Type B pancreatic cell (in vitro differentiated cells): ENCODE measurements at regions not wholly inside any gene's neighbourhood (a gene's known extent, or its start where the extent isn't known, plus 50 kb on each side); places are given as distances from the start of the nearest gene placed in this dataset.

Experiments
- DNase-seq: peaks from one replicate; pipeline ENCODE4 v3.0.0; 2021; ENCODE audit warnings: mixed read lengths; ENCODE audit not compliant: unreplicated experiment; ENCODE audit errors: extremely low spot score
- H3K27ac Mint-ChIP-seq: 2 replicates; pipeline ENCODE4 v1.8.0; 2021; ENCODE audit warnings: mild to moderate bottlenecking, mixed read lengths
- H3K27me3 Mint-ChIP-seq: 2 replicates; pipeline ENCODE4 v1.8.0; 2021; ENCODE audit warnings: mixed read lengths
- H3K36me3 Mint-ChIP-seq: 2 replicates; pipeline ENCODE4 v1.8.0; 2021; ENCODE audit warnings: mixed read lengths
- H3K4me1 Mint-ChIP-seq: one replicate; pipeline ENCODE4 v1.8.0; 2021; ENCODE audit warnings: mixed read lengths; ENCODE audit not compliant: unreplicated experiment
- H3K4me3 Mint-ChIP-seq: 2 replicates; pipeline ENCODE4 v1.8.0; 2021; ENCODE audit warnings: mild to moderate bottlenecking, mixed read lengths
- H3K9me3 Mint-ChIP-seq: 2 replicates; pipeline ENCODE4 v1.8.0; 2021; ENCODE audit warnings: mixed read lengths
- TF ChIP-seq, protein P1 (sequence below): fragments of 200-600 bp; sonication (generic); conservative IDR thresholded peaks from 2 replicates; pipeline ENCODE4 v1.5.0; 2021; ENCODE audit warnings: antibody characterized with exemption, mild to moderate bottlenecking

DNA sequence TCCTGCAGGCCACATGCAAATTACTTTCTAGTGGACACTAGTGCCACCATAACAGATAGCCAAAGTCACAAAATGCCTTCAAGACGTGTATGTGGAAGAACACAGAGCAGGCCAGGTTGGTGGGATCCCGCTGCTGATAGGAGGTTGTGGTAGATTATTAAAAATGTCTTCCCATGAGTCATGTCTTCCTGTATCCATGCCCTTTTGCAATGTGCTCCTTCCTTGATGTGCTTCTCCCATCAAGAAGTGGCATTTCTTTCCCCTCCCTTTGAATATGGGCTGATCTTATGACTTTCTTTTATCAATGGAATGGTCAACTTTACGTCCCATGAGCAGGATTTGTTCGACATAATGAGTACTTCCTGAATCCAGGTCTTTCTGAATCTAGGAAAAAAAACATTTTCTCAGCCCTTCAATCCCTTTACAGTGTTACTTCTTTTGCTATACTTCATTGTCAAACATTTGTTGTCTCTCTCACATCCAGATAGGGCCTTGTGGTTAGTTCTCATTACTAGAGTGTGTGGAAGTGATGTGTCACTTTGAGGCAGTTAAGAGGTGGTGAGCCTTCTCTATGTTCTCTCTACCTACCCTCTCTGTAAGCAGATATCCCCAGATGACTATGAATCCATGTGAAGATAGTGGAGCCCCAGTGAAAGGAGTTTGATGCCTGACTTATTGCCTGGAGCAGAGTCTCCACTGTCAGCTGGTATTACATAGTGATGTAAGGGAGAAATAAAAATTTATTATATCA is 519.2 kb upstream of the DIPK2B start:
- Mint-ChIP-seq H3K27ac (no peak overlapping the region), H3K9me3 (no peaks in the 10 kb centered on the region), H3K4me3 (no peak overlapping the region), H3K27me3 (no peaks in the 10 kb centered on the region), H3K36me3 (no peaks in the 10 kb centered on the region), H3K4me1 (no peaks in the 10 kb centered on the region)
- TF ChIP-seq, protein P1, sequence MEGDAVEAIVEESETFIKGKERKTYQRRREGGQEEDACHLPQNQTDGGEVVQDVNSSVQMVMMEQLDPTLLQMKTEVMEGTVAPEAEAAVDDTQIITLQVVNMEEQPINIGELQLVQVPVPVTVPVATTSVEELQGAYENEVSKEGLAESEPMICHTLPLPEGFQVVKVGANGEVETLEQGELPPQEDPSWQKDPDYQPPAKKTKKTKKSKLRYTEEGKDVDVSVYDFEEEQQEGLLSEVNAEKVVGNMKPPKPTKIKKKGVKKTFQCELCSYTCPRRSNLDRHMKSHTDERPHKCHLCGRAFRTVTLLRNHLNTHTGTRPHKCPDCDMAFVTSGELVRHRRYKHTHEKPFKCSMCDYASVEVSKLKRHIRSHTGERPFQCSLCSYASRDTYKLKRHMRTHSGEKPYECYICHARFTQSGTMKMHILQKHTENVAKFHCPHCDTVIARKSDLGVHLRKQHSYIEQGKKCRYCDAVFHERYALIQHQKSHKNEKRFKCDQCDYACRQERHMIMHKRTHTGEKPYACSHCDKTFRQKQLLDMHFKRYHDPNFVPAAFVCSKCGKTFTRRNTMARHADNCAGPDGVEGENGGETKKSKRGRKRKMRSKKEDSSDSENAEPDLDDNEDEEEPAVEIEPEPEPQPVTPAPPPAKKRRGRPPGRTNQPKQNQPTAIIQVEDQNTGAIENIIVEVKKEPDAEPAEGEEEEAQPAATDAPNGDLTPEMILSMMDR, result no peak
- DNase-seq, result no peak

DNA sequence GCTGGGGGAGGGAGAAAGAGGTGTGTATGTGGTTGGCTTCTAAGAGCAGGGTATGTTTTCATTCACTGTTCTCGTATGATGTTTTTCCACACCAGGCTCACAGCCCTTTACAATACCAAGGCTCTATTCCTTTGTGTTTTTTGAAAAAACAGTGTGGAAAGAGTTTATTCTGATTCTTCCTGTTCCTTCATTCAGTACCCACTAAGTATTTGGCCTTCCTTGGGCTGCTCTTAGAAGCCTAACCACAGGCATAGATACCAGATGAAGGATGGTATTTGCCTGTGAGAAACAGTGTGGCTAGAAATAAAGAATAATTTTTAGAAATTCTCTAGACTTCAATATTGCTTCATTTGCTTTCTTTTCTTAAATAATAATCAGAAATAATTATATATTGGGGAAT is 518.0 kb upstream of the DIPK2B start:
- Mint-ChIP-seq H3K4me1 (no peaks in the 10 kb centered on the region), H3K36me3 (no peaks in the 10 kb centered on the region), H3K4me3 (no peak overlapping the region), H3K27me3 (no peaks in the 10 kb centered on the region), H3K27ac (no peak overlapping the region), H3K9me3 (peaks cover 3% of the 10 kb centered on the region)
- no peak for DNase-seq
- TF ChIP-seq, protein P1, result no peak

DNA sequence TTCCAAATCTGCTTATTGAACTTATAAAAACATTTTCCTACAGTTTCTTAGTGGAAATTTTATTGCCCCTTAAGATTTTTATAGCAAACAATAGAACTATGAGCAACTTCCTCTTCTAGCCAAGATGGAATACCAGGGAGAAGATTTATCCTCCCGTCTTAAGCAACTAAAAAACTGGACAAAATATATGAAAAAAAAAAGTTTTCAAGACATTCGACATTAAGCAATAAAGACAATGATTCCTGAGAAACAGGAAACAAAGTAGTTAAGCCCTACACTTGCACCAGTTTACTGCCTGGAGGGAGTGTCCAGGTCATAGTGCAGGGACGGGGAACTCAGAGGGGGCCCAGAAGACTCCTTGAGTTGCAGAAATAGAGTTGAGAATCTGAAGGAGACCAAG is 516.1 kb upstream of the DIPK2B start:
- DNase-seq, result no peak
- no peak overlapping the region for H3K27ac Mint-ChIP-seq
- TF ChIP-seq, protein P1, result no peak
- H3K36me3 Mint-ChIP-seq, result no peaks in the 10 kb centered on the region
- H3K4me3 Mint-ChIP-seq, result no peak overlapping the region
- H3K27me3 Mint-ChIP-seq, result no peaks in the 10 kb centered on the region
- peaks cover 3% of the 10 kb centered on the region for H3K9me3 Mint-ChIP-seq
- no peaks in the 10 kb centered on the region for H3K4me1 Mint-ChIP-seq

DNA sequence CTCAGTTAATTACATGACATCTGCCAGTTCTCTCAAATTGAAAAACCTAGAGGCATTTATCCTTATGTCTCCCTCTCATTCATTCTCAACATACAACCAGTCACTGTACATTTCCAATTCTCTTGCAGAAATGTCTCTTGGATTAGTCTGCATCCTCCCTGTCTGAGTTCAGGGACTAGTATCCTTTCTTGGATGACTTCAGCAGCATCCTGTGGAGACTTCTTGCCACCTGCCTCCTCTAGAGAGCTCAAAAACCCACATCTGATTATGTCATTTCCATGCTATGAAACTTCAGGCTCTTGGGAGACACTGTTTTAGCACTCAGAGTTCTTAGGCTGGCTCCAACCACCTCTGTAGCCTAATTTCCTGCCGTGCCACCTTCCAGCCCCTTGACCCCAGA is 515.1 kb upstream of the DIPK2B start:
- no peak for DNase-seq
- Mint-ChIP-seq H3K27ac (no peak overlapping the region), H3K4me1 (no peaks in the 10 kb centered on the region), H3K4me3 (no peak overlapping the region), H3K27me3 (no peaks in the 10 kb centered on the region), H3K36me3 (no peaks in the 10 kb centered on the region), H3K9me3 (peaks cover 3% of the 10 kb centered on the region)
- TF ChIP-seq, protein P1, result no peak

DNA sequence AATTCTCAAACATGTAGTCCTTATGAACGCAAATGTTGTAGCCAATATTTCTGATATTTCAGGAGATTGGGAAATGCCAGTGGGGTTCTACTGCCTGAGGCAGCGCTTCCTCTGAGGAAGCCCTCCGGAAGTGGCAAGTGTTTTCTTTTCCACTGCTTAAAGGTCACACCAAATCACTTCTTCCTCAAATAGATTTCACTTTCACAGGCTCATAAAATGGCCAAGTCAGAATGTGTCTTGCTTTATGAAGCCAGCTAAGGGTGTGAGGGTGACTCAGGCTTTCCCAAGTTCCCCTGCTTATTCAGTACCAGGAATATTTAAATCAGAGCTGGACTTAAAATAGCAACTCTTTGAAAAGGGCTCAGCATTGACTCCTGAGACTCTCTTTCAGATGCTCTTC is 514.2 kb upstream of the DIPK2B start:
- H3K4me1 Mint-ChIP-seq, result no peaks in the 10 kb centered on the region
- H3K36me3 Mint-ChIP-seq, result no peaks in the 10 kb centered on the region
- no peaks in the 10 kb centered on the region for H3K27me3 Mint-ChIP-seq
- peaks cover 3% of the 10 kb centered on the region for H3K9me3 Mint-ChIP-seq
- H3K4me3 Mint-ChIP-seq, result no peak overlapping the region
- TF ChIP-seq, protein P1, result no peak
- no peak for DNase-seq
- no peak overlapping the region for H3K27ac Mint-ChIP-seq
